K562 (cell line): ENCODE measurements at regions not wholly inside any gene's neighbourhood (a gene's known extent, or its start where the extent isn't known, plus 50 kb on each side); places are given as distances from the start of the nearest gene placed in this dataset.

ENCODE experiments used
- ARID1B ChIP-seq: fragments of 450-650 bp; IDR thresholded peaks from 2 replicates; pipeline ENCODE4 v1.6.1; 2016; ENCODE audit warnings: antibody characterized with exemption, mild to moderate bottlenecking, inconsistent platforms
- CBFA2T3 ChIP-seq: fragments of 450-650 bp; IDR thresholded peaks from 2 replicates; pipeline ENCODE4 v1.6.1; 2017
- CBX8 ChIP-seq: fragments of 200-600 bp; sonication (generic); IDR thresholded peaks from 2 replicates; pipeline ENCODE4 v1.6.1; 2012; ENCODE audit warnings: borderline replicate concordance, mixed run types, low read depth, mild to moderate bottlenecking, moderate library complexity, mixed read lengths, low read length, control low read depth, inconsistent platforms; ENCODE audit not compliant: poor library complexity, severe bottlenecking; ENCODE audit errors: extremely low read depth
- CHCHD3 ChIP-seq: fragments of 250-450 bp; sonication (Bioruptor Pico); IDR thresholded peaks from 2 replicates; pipeline ENCODE4 v2.1.2; 2022; ENCODE audit warnings: mild to moderate bottlenecking
- NUFIP1 ChIP-seq: fragments of 450-650 bp; IDR thresholded peaks from 2 replicates; pipeline ENCODE4 v1.6.1; 2018; ENCODE audit not compliant: partially characterized antibody
- POLR2AphosphoS5 ChIP-seq: IDR thresholded peaks from 2 replicates; pipeline ENCODE4 v1.6.1; 2011; ENCODE audit warnings: mild to moderate bottlenecking, low read depth, low read length, moderate library complexity; ENCODE audit not compliant: control insufficient read depth, insufficient read depth
- PYGO2 ChIP-seq: fragments of 450-650 bp; IDR thresholded peaks from 2 replicates; pipeline ENCODE4 v1.6.1; 2016; ENCODE audit warnings: mild to moderate bottlenecking, missing genetic modification characterization, moderate library complexity, missing compliant biosample characterization
- SREBF1 ChIP-seq: fragments of 150-350 bp; IDR thresholded peaks from 2 replicates; pipeline ENCODE4 v1.6.1; 2014; ENCODE audit warnings: antibody characterized with exemption, low read depth, low read length, borderline replicate concordance
- TCF3 ChIP-seq: sonication (generic); formaldehyde crosslinking; IDR thresholded peaks from 2 replicates; pipeline ENCODE4 v1.4.0; 2020; ENCODE audit warnings: mild to moderate bottlenecking, missing genetic modification reagents
- TEAD4 ChIP-seq, 2 experiments: sonication (generic) in 1 of 2; formaldehyde crosslinking in 1 of 2; IDR thresholded peaks; 2 replicates each; pipeline versions ENCODE4 v1.6.1 to v1.8.0; 2012 to 2022; ENCODE audit warnings: borderline replicate concordance in 1 of 2, inconsistent platforms in 1 of 2, low read length in 1 of 2, mild to moderate bottlenecking in 1 of 2, missing genetic modification reagents in 1 of 2
- TRIM28 ChIP-seq: fragments of 450-650 bp; IDR thresholded peaks from 2 replicates; pipeline ENCODE4 v1.6.1; 2017
- ZNF184 ChIP-seq: sonication (generic); formaldehyde crosslinking; IDR thresholded peaks from 2 replicates; pipeline ENCODE4 v1.5.0; 2020; ENCODE audit warnings: missing genetic modification reagents
- TF ChIP-seq, protein P1 (sequence below), 2 experiments: fragments of 450-650 bp; IDR thresholded peaks; 2 replicates each; pipeline ENCODE4 v1.6.1; 2018; ENCODE audit warnings: mild to moderate bottlenecking in 2 of 2, low read depth in 1 of 2; ENCODE audit not compliant: partially characterized antibody in 2 of 2
- TF ChIP-seq, protein P2 (sequence below): sonication (generic); formaldehyde crosslinking; IDR thresholded peaks from 2 replicates; pipeline ENCODE4 v1.8.0; 2023; ENCODE audit warnings: missing genetic modification reagents, mild to moderate bottlenecking, borderline replicate concordance
- TF ChIP-seq, protein P3 (sequence below): fragments of 250-450 bp; sonication (Bioruptor Pico); IDR thresholded peaks from 2 replicates; pipeline ENCODE4 v1.5.0; 2021
- TF ChIP-seq, protein P4 (sequence below): fragments of 150-350 bp; conservative IDR thresholded peaks from 2 replicates; pipeline ENCODE4 v1.6.1; 2014; ENCODE audit warnings: low read length

DNA sequence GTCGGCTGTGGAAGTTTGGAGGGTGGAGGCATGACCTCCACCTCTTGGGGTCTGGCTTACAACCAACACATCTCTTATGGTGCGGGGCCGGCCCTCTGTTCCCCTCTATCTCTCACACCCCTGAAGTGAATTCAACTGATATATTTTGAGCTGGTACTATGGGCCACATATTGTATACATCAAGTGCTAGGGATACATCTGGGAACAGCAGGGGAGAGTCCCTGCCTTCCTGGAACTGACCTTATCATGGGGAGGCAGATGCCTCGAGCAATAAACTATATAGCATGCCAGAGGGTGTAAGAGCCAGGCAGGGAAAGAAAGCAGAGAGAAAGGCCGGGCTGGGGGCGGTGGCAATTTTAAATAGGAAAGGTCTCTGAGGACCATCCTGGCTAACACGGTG lies 60.4 kb upstream of the TRPM1 start (continued):
- TF ChIP-seq, protein P1, sequence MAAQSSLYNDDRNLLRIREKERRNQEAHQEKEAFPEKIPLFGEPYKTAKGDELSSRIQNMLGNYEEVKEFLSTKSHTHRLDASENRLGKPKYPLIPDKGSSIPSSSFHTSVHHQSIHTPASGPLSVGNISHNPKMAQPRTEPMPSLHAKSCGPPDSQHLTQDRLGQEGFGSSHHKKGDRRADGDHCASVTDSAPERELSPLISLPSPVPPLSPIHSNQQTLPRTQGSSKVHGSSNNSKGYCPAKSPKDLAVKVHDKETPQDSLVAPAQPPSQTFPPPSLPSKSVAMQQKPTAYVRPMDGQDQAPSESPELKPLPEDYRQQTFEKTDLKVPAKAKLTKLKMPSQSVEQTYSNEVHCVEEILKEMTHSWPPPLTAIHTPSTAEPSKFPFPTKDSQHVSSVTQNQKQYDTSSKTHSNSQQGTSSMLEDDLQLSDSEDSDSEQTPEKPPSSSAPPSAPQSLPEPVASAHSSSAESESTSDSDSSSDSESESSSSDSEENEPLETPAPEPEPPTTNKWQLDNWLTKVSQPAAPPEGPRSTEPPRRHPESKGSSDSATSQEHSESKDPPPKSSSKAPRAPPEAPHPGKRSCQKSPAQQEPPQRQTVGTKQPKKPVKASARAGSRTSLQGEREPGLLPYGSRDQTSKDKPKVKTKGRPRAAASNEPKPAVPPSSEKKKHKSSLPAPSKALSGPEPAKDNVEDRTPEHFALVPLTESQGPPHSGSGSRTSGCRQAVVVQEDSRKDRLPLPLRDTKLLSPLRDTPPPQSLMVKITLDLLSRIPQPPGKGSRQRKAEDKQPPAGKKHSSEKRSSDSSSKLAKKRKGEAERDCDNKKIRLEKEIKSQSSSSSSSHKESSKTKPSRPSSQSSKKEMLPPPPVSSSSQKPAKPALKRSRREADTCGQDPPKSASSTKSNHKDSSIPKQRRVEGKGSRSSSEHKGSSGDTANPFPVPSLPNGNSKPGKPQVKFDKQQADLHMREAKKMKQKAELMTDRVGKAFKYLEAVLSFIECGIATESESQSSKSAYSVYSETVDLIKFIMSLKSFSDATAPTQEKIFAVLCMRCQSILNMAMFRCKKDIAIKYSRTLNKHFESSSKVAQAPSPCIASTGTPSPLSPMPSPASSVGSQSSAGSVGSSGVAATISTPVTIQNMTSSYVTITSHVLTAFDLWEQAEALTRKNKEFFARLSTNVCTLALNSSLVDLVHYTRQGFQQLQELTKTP (IDR thresholded peaks at IDR 0.05; ENCODE audit: low read depth in 1 of 2, partially characterized antibody in 2 of 2), result no peak
- no peak for TF ChIP-seq SREBF1
- TF ChIP-seq CHCHD3 (CRISPR knock-in tag), result no peak
- no peak for TF ChIP-seq ZNF184 (CRISPR knock-in tag)
- peak; percentile 71 for TF ChIP-seq CBFA2T3
- TF ChIP-seq PYGO2 (tag), result no peak
- TF ChIP-seq CBX8, result no peak
- TF ChIP-seq POLR2AphosphoS5, result no peak
- TF ChIP-seq, protein P2, sequence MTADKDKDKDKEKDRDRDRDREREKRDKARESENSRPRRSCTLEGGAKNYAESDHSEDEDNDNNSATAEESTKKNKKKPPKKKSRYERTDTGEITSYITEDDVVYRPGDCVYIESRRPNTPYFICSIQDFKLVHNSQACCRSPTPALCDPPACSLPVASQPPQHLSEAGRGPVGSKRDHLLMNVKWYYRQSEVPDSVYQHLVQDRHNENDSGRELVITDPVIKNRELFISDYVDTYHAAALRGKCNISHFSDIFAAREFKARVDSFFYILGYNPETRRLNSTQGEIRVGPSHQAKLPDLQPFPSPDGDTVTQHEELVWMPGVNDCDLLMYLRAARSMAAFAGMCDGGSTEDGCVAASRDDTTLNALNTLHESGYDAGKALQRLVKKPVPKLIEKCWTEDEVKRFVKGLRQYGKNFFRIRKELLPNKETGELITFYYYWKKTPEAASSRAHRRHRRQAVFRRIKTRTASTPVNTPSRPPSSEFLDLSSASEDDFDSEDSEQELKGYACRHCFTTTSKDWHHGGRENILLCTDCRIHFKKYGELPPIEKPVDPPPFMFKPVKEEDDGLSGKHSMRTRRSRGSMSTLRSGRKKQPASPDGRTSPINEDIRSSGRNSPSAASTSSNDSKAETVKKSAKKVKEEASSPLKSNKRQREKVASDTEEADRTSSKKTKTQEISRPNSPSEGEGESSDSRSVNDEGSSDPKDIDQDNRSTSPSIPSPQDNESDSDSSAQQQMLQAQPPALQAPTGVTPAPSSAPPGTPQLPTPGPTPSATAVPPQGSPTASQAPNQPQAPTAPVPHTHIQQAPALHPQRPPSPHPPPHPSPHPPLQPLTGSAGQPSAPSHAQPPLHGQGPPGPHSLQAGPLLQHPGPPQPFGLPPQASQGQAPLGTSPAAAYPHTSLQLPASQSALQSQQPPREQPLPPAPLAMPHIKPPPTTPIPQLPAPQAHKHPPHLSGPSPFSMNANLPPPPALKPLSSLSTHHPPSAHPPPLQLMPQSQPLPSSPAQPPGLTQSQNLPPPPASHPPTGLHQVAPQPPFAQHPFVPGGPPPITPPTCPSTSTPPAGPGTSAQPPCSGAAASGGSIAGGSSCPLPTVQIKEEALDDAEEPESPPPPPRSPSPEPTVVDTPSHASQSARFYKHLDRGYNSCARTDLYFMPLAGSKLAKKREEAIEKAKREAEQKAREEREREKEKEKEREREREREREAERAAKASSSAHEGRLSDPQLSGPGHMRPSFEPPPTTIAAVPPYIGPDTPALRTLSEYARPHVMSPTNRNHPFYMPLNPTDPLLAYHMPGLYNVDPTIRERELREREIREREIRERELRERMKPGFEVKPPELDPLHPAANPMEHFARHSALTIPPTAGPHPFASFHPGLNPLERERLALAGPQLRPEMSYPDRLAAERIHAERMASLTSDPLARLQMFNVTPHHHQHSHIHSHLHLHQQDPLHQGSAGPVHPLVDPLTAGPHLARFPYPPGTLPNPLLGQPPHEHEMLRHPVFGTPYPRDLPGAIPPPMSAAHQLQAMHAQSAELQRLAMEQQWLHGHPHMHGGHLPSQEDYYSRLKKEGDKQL (CRISPR knock-in tag), result no peak
- TF ChIP-seq TRIM28, result no peak
- no peak for TF ChIP-seq NUFIP1
- no peak for TF ChIP-seq TEAD4 (IDR thresholded peaks at IDR 0.05; ENCODE audit: low read length)
- TF ChIP-seq TEAD4 (CRISPR knock-in tag; IDR thresholded peaks at IDR 0.05; ENCODE audit: borderline replicate concordance), result no peak
- peak; percentile 71 for TF ChIP-seq ARID1B
- TF ChIP-seq TCF3 (CRISPR knock-in tag), result peak; percentile 68
- TF ChIP-seq, protein P3, sequence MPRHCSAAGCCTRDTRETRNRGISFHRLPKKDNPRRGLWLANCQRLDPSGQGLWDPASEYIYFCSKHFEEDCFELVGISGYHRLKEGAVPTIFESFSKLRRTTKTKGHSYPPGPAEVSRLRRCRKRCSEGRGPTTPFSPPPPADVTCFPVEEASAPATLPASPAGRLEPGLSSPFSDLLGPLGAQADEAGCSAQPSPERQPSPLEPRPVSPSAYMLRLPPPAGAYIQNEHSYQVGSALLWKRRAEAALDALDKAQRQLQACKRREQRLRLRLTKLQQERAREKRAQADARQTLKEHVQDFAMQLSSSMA (CRISPR knock-in tag), result no peak
- TF ChIP-seq, protein P4, sequence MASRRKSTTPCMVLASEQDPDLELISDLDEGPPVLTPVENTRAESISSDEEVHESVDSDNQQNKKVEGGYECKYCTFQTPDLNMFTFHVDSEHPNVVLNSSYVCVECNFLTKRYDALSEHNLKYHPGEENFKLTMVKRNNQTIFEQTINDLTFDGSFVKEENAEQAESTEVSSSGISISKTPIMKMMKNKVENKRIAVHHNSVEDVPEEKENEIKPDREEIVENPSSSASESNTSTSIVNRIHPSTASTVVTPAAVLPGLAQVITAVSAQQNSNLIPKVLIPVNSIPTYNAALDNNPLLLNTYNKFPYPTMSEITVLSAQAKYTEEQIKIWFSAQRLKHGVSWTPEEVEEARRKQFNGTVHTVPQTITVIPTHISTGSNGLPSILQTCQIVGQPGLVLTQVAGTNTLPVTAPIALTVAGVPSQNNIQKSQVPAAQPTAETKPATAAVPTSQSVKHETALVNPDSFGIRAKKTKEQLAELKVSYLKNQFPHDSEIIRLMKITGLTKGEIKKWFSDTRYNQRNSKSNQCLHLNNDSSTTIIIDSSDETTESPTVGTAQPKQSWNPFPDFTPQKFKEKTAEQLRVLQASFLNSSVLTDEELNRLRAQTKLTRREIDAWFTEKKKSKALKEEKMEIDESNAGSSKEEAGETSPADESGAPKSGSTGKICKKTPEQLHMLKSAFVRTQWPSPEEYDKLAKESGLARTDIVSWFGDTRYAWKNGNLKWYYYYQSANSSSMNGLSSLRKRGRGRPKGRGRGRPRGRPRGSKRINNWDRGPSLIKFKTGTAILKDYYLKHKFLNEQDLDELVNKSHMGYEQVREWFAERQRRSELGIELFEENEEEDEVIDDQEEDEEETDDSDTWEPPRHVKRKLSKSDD, result no peak
